Activated B cell treated with CpG ODN at 0.5 μM for 24 hours (primary cell): ENCODE measurements at regions not wholly inside any gene's neighbourhood (a gene's known extent, or its start where the extent isn't known, plus 50 kb on each side); places are given as distances from the start of the nearest gene placed in this dataset.

Source experiments
- ATAC-seq: fragments of 200-7000 bp; cut with Tn5 transposase; one replicate; pipeline ENCODE4 v1.10.0; 2021; ENCODE audit warnings: low read depth, mild to moderate bottlenecking, moderate library complexity
- CTCF ChIA-PET: fragments of 350-600 bp; sonication (Branson Sonifier 250); formaldehyde crosslinking; loops from one replicate; lab custom pipeline; 2021; ENCODE audit warnings: antibody characterized with exemption; lab: Charles Lee
- POLR2A ChIA-PET: fragments of 350-600 bp; sonication (Branson Sonifier 250); formaldehyde crosslinking; loops from one replicate; lab custom pipeline; 2021; ENCODE audit warnings: antibody characterized with exemption; lab: Charles Lee
- DNase-seq: peaks from one replicate; pipeline ENCODE4 v3.0.0; 2022
- H3K27ac Mint-ChIP-seq: one replicate; pipeline ENCODE4 v1.8.0; 2020; ENCODE audit warnings: mixed read lengths
- H3K27me3 Mint-ChIP-seq: one replicate; pipeline ENCODE4 v1.8.0; 2021; ENCODE audit warnings: mixed read lengths
- H3K36me3 Mint-ChIP-seq: one replicate; pipeline ENCODE4 v1.8.0; 2021; ENCODE audit warnings: low read depth, mixed read lengths
- H3K4me1 Mint-ChIP-seq: one replicate; pipeline ENCODE4 v1.8.0; 2021; ENCODE audit warnings: mixed read lengths
- H3K4me3 Mint-ChIP-seq: one replicate; pipeline ENCODE4 v1.8.0; 2020; ENCODE audit warnings: mild to moderate bottlenecking, mixed read lengths
- H3K9me3 Mint-ChIP-seq: one replicate; pipeline ENCODE4 v1.8.0; 2020; ENCODE audit warnings: mixed read lengths
- CTCF ChIP-seq: fragments of 200-600 bp; IDR thresholded peaks from one replicate; pipeline ENCODE4 v1.8.0; 2022; ENCODE audit warnings: antibody characterized with exemption, mild to moderate bottlenecking
- intact Hi-C: fragments of 100-400 bp; cut with micrococcal nuclease; formaldehyde crosslinking; loops from one replicate; pipeline ENCODE4 v1.15.1; 2024

- Mint-ChIP-seq H3K9me3 (no peaks in the 10 kb centered on the region), H3K27me3 (peaks cover 9% of the 10 kb centered on the region), H3K4me1 (peaks cover 3% of the 10 kb centered on the region), H3K27ac (no peak overlapping the region), H3K36me3 (no peaks in the 10 kb centered on the region), H3K4me3 (no peak overlapping the region)
- no peak for TF ChIP-seq CTCF
- CTCF ChIA-PET = no interaction called here
- no peak for ATAC-seq
- POLR2A ChIA-PET = no interaction called here
- DNase-seq = no peak
- intact Hi-C loops = no loop called here
These were observed 132.2 kb upstream of the HS3ST2 start for GRCh38 chr16:22681554-22682291.

- H3K27me3 Mint-ChIP-seq = peaks cover 3% of the 10 kb centered on the region
- peaks cover 4% of the 10 kb centered on the region for H3K9me3 Mint-ChIP-seq
- intact Hi-C loops = no loop called here
- ChIA-PET CTCF (interaction anchor here (1.0 to 1.3 kb wide), 2 partner anchors 8 to 11 kb away, joined by 3 read pairs; no protein-coding TSS in a partner anchor), POLR2A (no interaction called here)
- no peaks in the 10 kb centered on the region for H3K36me3 Mint-ChIP-seq
- H3K4me1 Mint-ChIP-seq = peaks cover 3% of the 10 kb centered on the region
- no peak overlapping the region for H3K4me3 Mint-ChIP-seq
- DNase-seq (no peak), ATAC-seq (no peak)
- H3K27ac Mint-ChIP-seq = no peak overlapping the region
- TF ChIP-seq CTCF = no peak
These were observed 130.7 kb upstream of the HS3ST2 start for GRCh38 chr16:22683258-22683657.

- Mint-ChIP-seq H3K4me1 (peaks cover 3% of the 10 kb centered on the region), H3K27ac (no peak overlapping the region), H3K36me3 (no peaks in the 10 kb centered on the region), H3K9me3 (peaks cover 4% of the 10 kb centered on the region), H3K4me3 (no peak overlapping the region), H3K27me3 (peaks cover 3% of the 10 kb centered on the region)
- CTCF ChIA-PET = interaction anchor here (0.9 to 1.4 kb wide), 4 partner anchors 9 to 37 kb away, joined by 3 read pairs; no protein-coding TSS in a partner anchor
- ATAC-seq (no peak), DNase-seq (no peak)
- POLR2A ChIA-PET = no interaction called here
- TF ChIP-seq CTCF = no peak
- intact Hi-C loops = no loop called here
These were observed 130.0 kb upstream of the HS3ST2 start for GRCh38 chr16:22683730-22684573.

- no peak overlapping the region for H3K27ac Mint-ChIP-seq
- CTCF ChIA-PET = interaction anchor here (0.9 to 1.4 kb wide), 2 partner anchors 21 to 36 kb away, joined by 3 read pairs; no protein-coding TSS in a partner anchor
These were observed 129.1 kb upstream of the HS3ST2 start for GRCh38 chr16:22684574-22685458.

More at GRCh38 chr16:22684574-22685458, 129.1 kb upstream of the HS3ST2 start:
- Mint-ChIP-seq H3K4me3 (no peak overlapping the region), H3K36me3 (no peaks in the 10 kb centered on the region), H3K27me3 (peaks cover 3% of the 10 kb centered on the region), H3K9me3 (peaks cover 4% of the 10 kb centered on the region), H3K4me1 (peaks cover 3% of the 10 kb centered on the region)
- POLR2A ChIA-PET = no interaction called here
- ATAC-seq (no peak), DNase-seq (no peak)
- intact Hi-C loops = no loop called here
- TF ChIP-seq CTCF = no peak
